Large intestine (tissue), 3 donors: ENCODE measurements at regions not wholly inside any gene's neighbourhood (a gene's known extent, or its start where the extent isn't known, plus 50 kb on each side); places are given as distances from the start of the nearest gene placed in this dataset.

Experiments
- DNase-seq, 2 donors: peaks; one replicate each; pipeline versions ENCODE4 v3.0.0 to v3.0.0-alpha.2; 2013
- H3K27ac ChIP-seq: one replicate; pipeline ENCODE4 v1.5.1; 2013; ENCODE audit warnings: low read length
- H3K27me3 ChIP-seq: 2 replicates; pipeline ENCODE4 v1.6.1; 2013; ENCODE audit warnings: low read length; ENCODE audit not compliant: control insufficient read depth, insufficient read depth
- H3K36me3 ChIP-seq: 2 replicates; pipeline ENCODE4 v1.6.1; 2013; ENCODE audit warnings: low read length; ENCODE audit not compliant: control insufficient read depth, insufficient read depth
- H3K4me1 ChIP-seq: one replicate; pipeline ENCODE4 v1.6.1; 2013; ENCODE audit warnings: low read length; ENCODE audit not compliant: control insufficient read depth, insufficient read depth
- H3K4me3 ChIP-seq: one replicate; pipeline ENCODE4 v1.5.1; 2013; ENCODE audit warnings: low read length
- H3K9me3 ChIP-seq: one replicate; pipeline ENCODE4 v1.6.1; 2013; ENCODE audit warnings: mild to moderate bottlenecking, low read depth, low read length, moderate library complexity; ENCODE audit not compliant: control insufficient read depth
- WGBS: methylation state at CpG from one replicate; pipeline ENCODE4 v1.1.5; 2013; ENCODE audit warnings: low lambda C conversion rate; ENCODE audit not compliant: insufficient coverage; 5-methylcytosine and 5-hydroxymethylcytosine counted together

GRCh38 chr20:22341508-22341907 is 242.9 kb downstream of the FOXA2 start:
- no peaks in the 10 kb centered on the region for H3K36me3 ChIP-seq
- H3K27me3 ChIP-seq, result peaks cover 13% of the 10 kb centered on the region
- no peaks in the 10 kb centered on the region for H3K9me3 ChIP-seq
- no peaks in the 10 kb centered on the region for H3K4me1 ChIP-seq
- no peak overlapping the region for H3K4me3 ChIP-seq
- DNase-seq, result no peak
- WGBS, result no CpG with 5 or more reads among the region's 6 CpGs
- no peak overlapping the region for H3K27ac ChIP-seq

DNA sequence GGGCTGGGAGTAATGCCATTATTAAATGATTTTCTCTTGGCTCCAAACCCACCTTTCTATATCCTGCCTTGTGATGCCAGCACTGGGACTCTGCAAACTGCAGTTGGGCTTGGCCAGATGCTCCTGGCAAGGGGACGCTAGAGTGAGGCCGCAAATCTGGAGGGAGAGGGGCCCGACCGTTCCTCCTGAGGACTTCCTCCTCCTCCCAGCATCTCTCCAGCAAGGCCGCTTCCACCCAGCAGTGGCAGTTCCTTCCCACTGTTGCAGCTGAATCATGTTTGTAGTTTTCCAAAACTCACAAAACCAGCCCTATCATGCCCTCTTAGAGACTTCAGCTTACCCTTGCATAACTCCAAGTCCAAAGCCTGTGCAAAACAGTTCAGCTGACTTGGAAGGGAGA is 244.4 kb downstream of the FOXA2 start:
- Histone ChIP-seq H3K36me3 (no peaks in the 10 kb centered on the region), H3K9me3 (no peaks in the 10 kb centered on the region), H3K27me3 (peaks cover 15% of the 10 kb centered on the region), H3K4me3 (no peak overlapping the region), H3K4me1 (no peaks in the 10 kb centered on the region), H3K27ac (no peak overlapping the region)
- no CpG with 5 or more reads among the region's 5 CpGs for WGBS
- DNase-seq, result no peak

DNA sequence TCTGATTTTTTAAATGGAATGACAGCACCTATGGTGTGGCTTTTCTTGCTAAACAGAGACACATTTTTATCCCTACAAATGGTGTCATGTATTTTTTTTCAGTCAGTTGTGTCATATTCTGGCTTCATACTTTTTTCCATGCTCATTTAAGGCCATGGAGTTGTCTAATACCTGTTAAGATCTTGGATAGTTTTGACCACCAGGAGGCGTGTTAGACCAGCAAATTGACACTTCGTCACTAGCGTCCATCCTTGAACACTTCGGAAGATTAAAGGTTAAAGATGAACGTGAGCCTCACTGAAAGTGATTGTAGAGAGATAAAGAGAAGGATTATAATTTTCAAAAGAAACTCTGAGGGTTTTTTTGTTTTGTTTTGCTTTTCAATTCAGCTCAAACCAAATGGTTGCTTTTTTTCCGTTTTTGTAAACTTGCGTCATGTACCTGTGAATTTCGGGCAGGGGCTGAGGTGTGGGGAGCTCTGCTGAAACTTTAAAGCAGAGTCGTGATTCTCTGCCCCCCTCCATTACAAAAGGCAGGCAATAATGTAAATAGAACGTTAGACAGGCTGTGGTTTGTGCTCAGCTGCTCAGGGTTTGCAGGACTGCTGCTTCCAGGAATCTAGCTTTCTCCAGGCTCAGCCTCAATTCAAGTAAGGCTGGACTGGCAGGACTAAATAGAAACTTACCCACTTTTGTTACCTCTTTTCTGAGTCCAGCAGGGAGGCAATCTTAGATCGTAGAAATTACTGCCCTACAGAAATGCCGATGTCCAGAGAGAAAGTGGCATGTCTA is 245.1 kb downstream of the FOXA2 start:
- Histone ChIP-seq H3K36me3 (no peaks in the 10 kb centered on the region), H3K27me3 (peaks cover 15% of the 10 kb centered on the region), H3K4me3 (no peak overlapping the region), H3K27ac (no peak overlapping the region), H3K4me1 (no peaks in the 10 kb centered on the region), H3K9me3 (no peaks in the 10 kb centered on the region)
- peak; percentile 28 to 34 for DNase-seq
- WGBS, result 94% methylated on average over 3 of the region's 12 CpGs

- no peaks in the 10 kb centered on the region for H3K4me1 ChIP-seq
- H3K4me3 ChIP-seq, result no peak overlapping the region
- no peaks in the 10 kb centered on the region for H3K36me3 ChIP-seq
- H3K27me3 ChIP-seq, result peaks cover 18% of the 10 kb centered on the region
- DNase-seq, result no peak
- no peaks in the 10 kb centered on the region for H3K9me3 ChIP-seq
- H3K27ac ChIP-seq, result no peak overlapping the region
- WGBS, result 86% methylated on average over 2 of the region's 6 CpGs
These were observed 246.1 kb downstream of the FOXA2 start for GRCh38 chr20:22338140-22338708.

DNA sequence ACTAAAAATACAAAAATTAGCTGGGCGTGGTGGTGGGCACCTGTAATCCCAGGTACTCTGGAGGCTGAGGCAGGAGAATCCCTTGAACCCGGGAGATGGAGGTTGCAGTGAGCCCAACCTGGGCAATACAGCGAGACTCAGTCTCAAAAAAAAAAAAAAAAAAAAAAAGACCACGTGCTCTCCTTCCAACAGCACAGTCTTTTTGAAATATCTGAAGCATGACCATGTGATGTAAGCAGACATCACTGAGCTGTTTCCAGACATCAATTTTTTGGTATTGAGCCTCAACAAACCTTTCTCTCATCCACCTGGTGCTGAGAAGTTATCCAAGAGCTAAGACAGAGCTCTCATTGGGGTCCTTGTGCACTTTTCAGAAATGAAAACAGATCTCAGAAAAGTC is 249.2 kb downstream of the FOXA2 start:
- no CpG with 5 or more reads among the region's 4 CpGs for WGBS
- H3K4me1 ChIP-seq, result no peaks in the 10 kb centered on the region
- no peak for DNase-seq
- H3K36me3 ChIP-seq, result no peaks in the 10 kb centered on the region
- H3K9me3 ChIP-seq, result no peaks in the 10 kb centered on the region
- no peak overlapping the region for H3K27ac ChIP-seq
- no peak overlapping the region for H3K4me3 ChIP-seq
- H3K27me3 ChIP-seq, result peaks cover 32% of the 10 kb centered on the region

- WGBS, result no CpG with 5 or more reads among the region's 19 CpGs
- no peaks in the 10 kb centered on the region for H3K36me3 ChIP-seq
- no peak overlapping the region for H3K27ac ChIP-seq
- H3K4me1 ChIP-seq, result no peaks in the 10 kb centered on the region
- peak; percentile 15 to 42 for DNase-seq
- no peak overlapping the region for H3K4me3 ChIP-seq
- H3K9me3 ChIP-seq, result no peaks in the 10 kb centered on the region
- H3K27me3 ChIP-seq, result peaks cover 23% of the 10 kb centered on the region
These were observed 250.4 kb downstream of the FOXA2 start for GRCh38 chr20:22333885-22334545.

DNA sequence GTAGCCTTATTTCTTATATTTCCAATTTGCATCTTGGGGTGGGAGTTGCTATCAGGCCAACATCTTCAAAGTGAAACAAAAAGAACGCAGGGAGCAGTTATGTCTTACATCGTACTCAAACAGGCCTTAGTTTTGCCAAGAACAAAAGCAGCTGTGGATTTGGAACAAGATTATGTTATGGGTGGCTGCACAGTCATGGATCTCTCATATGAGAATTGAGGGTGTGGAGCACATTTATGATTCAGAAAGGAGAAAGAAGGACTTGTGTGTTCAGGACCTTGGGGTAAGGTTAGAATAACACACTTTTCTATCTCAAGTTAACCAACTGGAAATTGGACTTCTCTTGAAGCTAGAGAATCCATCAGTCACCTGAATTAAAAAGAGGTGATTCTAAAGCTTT is 259.9 kb downstream of the FOXA2 start:
- H3K36me3 ChIP-seq, result no peaks in the 10 kb centered on the region
- H3K9me3 ChIP-seq, result no peaks in the 10 kb centered on the region
- no peak for DNase-seq
- no CpG with 5 or more reads among the region's 2 CpGs for WGBS
- no peaks in the 10 kb centered on the region for H3K4me1 ChIP-seq
- H3K27ac ChIP-seq, result no peak overlapping the region
- no peak overlapping the region for H3K4me3 ChIP-seq
- H3K27me3 ChIP-seq, result peaks cover 5% of the 10 kb centered on the region

GRCh38 chr20:22322513-22322912 is 261.9 kb downstream of the FOXA2 start:
- no peak overlapping the region for H3K27ac ChIP-seq
- peaks cover 5% of the 10 kb centered on the region for H3K27me3 ChIP-seq
- H3K4me3 ChIP-seq, result no peak overlapping the region
- no CpG with 5 or more reads among the region's 2 CpGs for WGBS
- H3K36me3 ChIP-seq, result no peaks in the 10 kb centered on the region
- no peak for DNase-seq
- no peaks in the 10 kb centered on the region for H3K4me1 ChIP-seq
- no peaks in the 10 kb centered on the region for H3K9me3 ChIP-seq

GRCh38 chr20:22321191-22321590 is 263.2 kb downstream of the FOXA2 start:
- H3K27ac ChIP-seq, result no peak overlapping the region
- no peak for DNase-seq
- H3K27me3 ChIP-seq, result peaks cover 2% of the 10 kb centered on the region
- H3K4me3 ChIP-seq, result no peak overlapping the region
- no peaks in the 10 kb centered on the region for H3K9me3 ChIP-seq
- WGBS, result 43% methylated on average over 1 of the region's 1 CpG
- H3K36me3 ChIP-seq, result no peaks in the 10 kb centered on the region
- no peaks in the 10 kb centered on the region for H3K4me1 ChIP-seq

GRCh38 chr20:22320245-22320915 is 264.0 kb downstream of the FOXA2 start:
- no peak for DNase-seq
- no peaks in the 10 kb centered on the region for H3K36me3 ChIP-seq
- no peaks in the 10 kb centered on the region for H3K9me3 ChIP-seq
- no peak overlapping the region for H3K4me3 ChIP-seq
- no peaks in the 10 kb centered on the region for H3K4me1 ChIP-seq
- peaks cover 2% of the 10 kb centered on the region for H3K27me3 ChIP-seq
- 100% methylated on average over 1 of the region's 3 CpGs for WGBS
- no peak overlapping the region for H3K27ac ChIP-seq
